ENCODE measurements at regions not wholly inside any gene's neighbourhood (a gene's known extent, or its start where the extent isn't known, plus 50 kb on each side); places are given as distances from the start of the nearest gene placed in this dataset.

DNA sequence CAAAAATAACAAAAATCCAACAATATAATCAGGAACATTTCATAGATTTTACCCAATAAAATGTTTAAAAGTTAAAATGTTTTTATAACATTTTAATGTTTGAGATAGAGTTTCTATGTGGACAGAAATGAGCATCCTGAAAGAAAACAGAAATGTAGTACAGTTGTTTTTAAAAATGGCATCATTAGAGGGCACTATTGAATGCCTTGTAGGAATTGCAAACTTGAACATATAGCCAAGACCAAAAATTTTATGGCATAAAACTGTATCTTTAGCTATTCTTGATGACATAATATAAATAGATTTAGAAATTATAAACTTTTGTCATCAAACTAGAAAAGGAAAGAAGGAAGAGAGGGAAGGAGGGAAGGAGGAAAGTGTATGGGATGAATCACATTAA, 1372.7 kb downstream of the GATA3 start:
- no peaks in the 10 kb centered on the region for H3K36me3 ChIP-seq
- TF ChIP-seq, protein P1, sequence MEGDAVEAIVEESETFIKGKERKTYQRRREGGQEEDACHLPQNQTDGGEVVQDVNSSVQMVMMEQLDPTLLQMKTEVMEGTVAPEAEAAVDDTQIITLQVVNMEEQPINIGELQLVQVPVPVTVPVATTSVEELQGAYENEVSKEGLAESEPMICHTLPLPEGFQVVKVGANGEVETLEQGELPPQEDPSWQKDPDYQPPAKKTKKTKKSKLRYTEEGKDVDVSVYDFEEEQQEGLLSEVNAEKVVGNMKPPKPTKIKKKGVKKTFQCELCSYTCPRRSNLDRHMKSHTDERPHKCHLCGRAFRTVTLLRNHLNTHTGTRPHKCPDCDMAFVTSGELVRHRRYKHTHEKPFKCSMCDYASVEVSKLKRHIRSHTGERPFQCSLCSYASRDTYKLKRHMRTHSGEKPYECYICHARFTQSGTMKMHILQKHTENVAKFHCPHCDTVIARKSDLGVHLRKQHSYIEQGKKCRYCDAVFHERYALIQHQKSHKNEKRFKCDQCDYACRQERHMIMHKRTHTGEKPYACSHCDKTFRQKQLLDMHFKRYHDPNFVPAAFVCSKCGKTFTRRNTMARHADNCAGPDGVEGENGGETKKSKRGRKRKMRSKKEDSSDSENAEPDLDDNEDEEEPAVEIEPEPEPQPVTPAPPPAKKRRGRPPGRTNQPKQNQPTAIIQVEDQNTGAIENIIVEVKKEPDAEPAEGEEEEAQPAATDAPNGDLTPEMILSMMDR (IDR thresholded peaks at IDR 0.05): no peak
- H3K27me3 ChIP-seq: no peaks in the 10 kb centered on the region
- no peak overlapping the region for H3K27ac ChIP-seq
- intact Hi-C loops (cut with DNase I): no loop called here
- no peaks in the 10 kb centered on the region for H3K4me1 ChIP-seq
- peaks cover 0 to 3% of the 10 kb centered on the region in 2 donors for H3K9me3 ChIP-seq
- no peak for ATAC-seq
- H3K4me3 ChIP-seq: no peak overlapping the region
- peak in 1 of 4 donors; percentile 6 for DNase-seq

DNA sequence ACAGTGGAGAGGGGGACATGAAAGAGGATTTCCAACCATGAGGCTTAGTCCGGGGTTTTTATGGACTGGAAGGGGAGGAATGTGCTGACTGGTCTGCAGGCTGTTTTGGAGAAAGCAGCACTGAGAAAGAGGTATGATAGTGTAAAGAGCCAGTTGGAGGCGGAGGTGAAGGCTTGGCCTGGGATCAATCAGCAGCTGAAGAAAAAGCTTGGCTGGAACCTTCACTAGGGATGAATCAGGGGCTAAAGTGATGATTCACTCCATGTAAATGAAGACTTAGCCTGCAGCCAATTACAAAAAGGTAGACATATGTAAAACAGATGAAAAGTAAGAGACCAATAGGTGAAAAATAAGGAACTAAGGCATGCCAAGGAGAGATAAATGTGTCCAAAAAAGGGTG, 1382.6 kb downstream of the GATA3 start:
- no peak for DNase-seq
- H3K4me3 ChIP-seq: no peak overlapping the region
- H3K4me1 ChIP-seq: no peaks in the 10 kb centered on the region
- no peak for ATAC-seq
- H3K27ac ChIP-seq: no peak overlapping the region
- no peaks in the 10 kb centered on the region for H3K36me3 ChIP-seq
- intact Hi-C loops (cut with DNase I): no loop called here
- no peaks in the 10 kb centered on the region for H3K27me3 ChIP-seq
- TF ChIP-seq, protein P1 (IDR thresholded peaks at IDR 0.05): no peak
- H3K9me3 ChIP-seq: peaks cover 0 to 6% of the 10 kb centered on the region in 2 donors

DNA sequence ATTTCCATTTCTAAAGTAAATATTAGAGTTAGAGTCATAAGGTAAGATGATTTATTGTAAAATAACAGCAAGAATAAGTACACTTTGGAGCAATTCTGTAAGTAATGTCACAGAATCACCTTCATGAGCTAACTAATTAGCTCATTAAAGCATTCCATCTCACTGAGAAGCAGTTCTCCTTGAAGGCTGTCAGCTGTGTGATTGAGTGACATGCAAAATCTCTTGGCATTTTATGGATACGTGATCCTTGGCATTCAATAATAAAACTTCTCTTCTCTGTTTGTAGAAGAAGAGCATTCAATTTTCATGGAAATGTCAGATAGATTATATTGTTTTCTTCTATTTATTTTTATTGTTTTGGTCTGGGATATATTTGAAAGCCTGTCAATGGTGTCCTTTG, 1389.3 kb downstream of the GATA3 start:
- no peak overlapping the region for H3K4me3 ChIP-seq
- no peak for DNase-seq
- ATAC-seq: no peak
- H3K4me1 ChIP-seq: no peaks in the 10 kb centered on the region
- H3K36me3 ChIP-seq: no peaks in the 10 kb centered on the region
- TF ChIP-seq, protein P1 (IDR thresholded peaks at IDR 0.05): no peak
- H3K9me3 ChIP-seq: no peaks in the 10 kb centered on the region
- no peaks in the 10 kb centered on the region for H3K27me3 ChIP-seq
- intact Hi-C loops (cut with DNase I): no loop called here
- no peak overlapping the region for H3K27ac ChIP-seq

DNA sequence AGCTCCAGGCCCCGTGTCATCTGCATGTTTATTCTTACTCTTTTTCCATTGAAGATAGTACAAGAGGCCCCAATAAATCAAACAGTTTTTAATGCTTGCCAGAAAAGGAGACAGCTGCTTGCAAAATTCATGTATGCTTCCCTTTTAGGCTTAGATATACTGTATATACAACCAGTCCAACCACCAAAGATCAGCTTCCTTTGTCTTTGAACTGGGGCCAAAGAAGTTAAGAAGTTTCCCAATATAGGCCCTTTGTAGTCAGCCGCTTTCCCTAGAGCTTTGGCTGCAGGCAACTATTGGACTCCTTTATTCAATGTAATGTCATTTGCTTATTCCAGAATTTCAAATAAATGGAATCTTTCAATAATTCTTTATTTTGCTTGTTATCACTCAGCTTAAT, 1395.0 kb downstream of the GATA3 start:
- intact Hi-C loops (cut with DNase I): no loop called here
- H3K36me3 ChIP-seq: no peaks in the 10 kb centered on the region
- peaks cover 0 to 24% of the 10 kb centered on the region in 2 donors for H3K9me3 ChIP-seq
- no peak overlapping the region for H3K4me3 ChIP-seq
- H3K27me3 ChIP-seq: no peaks in the 10 kb centered on the region
- ATAC-seq (no peak), DNase-seq (peak in 2 of 4 donors; percentile 28 to 52)
- H3K4me1 ChIP-seq: no peaks in the 10 kb centered on the region
- TF ChIP-seq, protein P1 (IDR thresholded peaks at IDR 0.05): no peak
- no peak overlapping the region for H3K27ac ChIP-seq

DNA sequence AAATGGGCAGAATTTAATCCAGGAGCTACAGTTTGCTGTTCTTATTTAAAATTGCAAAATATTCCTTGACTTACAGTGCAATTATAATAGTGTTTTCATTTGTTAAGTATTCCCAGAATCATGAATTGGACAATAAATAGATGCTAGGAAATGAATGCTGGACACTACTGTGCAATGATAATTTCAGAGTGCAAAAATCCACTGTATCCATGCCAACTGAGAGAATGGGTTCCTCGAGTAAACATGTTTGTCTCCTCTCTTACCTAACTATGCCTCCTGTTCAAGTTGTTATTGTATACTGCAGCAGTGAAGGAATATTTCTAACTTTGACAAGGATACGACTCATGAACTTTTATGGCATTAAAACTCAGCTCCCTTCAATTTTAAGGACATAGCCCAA, 1396.3 kb downstream of the GATA3 start:
- Histone ChIP-seq H3K4me1 (no peaks in the 10 kb centered on the region), H3K27ac (no peak overlapping the region), H3K36me3 (no peaks in the 10 kb centered on the region), H3K9me3 (peaks cover 0 to 29% of the 10 kb centered on the region in 2 donors), H3K27me3 (no peaks in the 10 kb centered on the region), H3K4me3 (no peak overlapping the region)
- intact Hi-C loops (cut with DNase I): no loop called here
- ATAC-seq (no peak), DNase-seq (no peak)
- TF ChIP-seq, protein P1 (IDR thresholded peaks at IDR 0.05): no peak
